Rectal smooth muscle tissue (tissue), 1 donor: ENCODE measurements at regions not wholly inside any gene's neighbourhood (a gene's known extent, or its start where the extent isn't known, plus 50 kb on each side); places are given as distances from the start of the nearest gene placed in this dataset.

ENCODE experiments used
- H3K27ac ChIP-seq: one replicate; pipeline ENCODE4 v1.7.0; 2013; ENCODE audit warnings: low read depth, low read length, inconsistent platforms
- H3K27me3 ChIP-seq: one replicate; pipeline ENCODE4 v1.7.0; 2013; ENCODE audit warnings: low read length; ENCODE audit not compliant: control insufficient read depth, insufficient read depth
- H3K36me3 ChIP-seq: one replicate; pipeline ENCODE4 v1.7.0; 2013; ENCODE audit warnings: low read length; ENCODE audit not compliant: control insufficient read depth, insufficient read depth
- H3K4me1 ChIP-seq: one replicate; pipeline ENCODE4 v1.7.0; 2013; ENCODE audit warnings: low read length; ENCODE audit not compliant: control insufficient read depth, insufficient read depth
- H3K4me3 ChIP-seq: one replicate; pipeline ENCODE4 v1.7.0; 2013; ENCODE audit warnings: low read length
- H3K9ac ChIP-seq: one replicate; pipeline ENCODE4 v1.7.0; 2013; ENCODE audit warnings: low read length

DNA sequence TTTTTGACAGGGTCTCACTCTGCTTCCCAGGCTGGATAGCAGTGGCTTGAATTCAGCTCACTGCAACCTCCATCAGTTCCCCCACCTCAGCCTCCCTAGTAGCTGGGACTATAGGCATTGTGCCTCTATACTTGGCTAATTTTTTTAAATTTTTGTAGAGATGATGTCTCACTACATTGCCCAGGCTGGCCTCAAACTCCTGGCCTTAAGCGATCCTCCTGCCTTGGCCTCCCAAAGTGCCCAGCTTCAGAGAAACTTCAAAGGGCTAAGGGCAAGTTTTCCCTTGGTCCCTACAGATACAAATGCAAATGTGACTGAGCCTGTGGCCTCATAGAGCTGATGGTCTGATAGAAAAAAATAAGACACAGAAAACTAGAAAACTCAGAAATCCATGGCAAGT lies 52.9 kb upstream of the PRRC2C start:
- no peak overlapping the region for H3K9ac ChIP-seq
- H3K27ac ChIP-seq, result no peak overlapping the region
- no peaks in the 10 kb centered on the region for H3K4me1 ChIP-seq
- H3K36me3 ChIP-seq, result no peaks in the 10 kb centered on the region
- no peak overlapping the region for H3K4me3 ChIP-seq
- H3K27me3 ChIP-seq, result no peaks in the 10 kb centered on the region

DNA sequence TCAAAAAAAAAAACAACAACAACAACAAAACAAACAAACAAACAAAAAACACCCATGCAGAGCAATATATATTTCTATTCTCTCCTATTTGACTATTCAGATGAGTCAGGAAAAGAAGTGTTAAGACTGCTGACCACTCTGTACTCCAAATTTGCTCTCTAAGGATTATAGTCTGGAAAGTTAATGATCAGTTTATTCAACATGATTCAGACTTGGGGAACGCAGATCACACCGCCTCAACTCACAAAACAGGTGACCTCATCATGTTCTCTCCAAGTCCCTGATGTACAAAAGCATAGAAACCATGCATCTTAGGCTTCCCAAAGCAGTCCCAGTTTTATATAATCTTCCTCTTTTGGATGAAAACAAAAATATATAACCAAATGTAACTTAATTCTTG lies 51.9 kb upstream of the PRRC2C start:
- Histone ChIP-seq H3K36me3 (no peaks in the 10 kb centered on the region), H3K27me3 (no peaks in the 10 kb centered on the region), H3K4me1 (no peaks in the 10 kb centered on the region), H3K27ac (no peak overlapping the region), H3K4me3 (no peak overlapping the region), H3K9ac (no peak overlapping the region)

DNA sequence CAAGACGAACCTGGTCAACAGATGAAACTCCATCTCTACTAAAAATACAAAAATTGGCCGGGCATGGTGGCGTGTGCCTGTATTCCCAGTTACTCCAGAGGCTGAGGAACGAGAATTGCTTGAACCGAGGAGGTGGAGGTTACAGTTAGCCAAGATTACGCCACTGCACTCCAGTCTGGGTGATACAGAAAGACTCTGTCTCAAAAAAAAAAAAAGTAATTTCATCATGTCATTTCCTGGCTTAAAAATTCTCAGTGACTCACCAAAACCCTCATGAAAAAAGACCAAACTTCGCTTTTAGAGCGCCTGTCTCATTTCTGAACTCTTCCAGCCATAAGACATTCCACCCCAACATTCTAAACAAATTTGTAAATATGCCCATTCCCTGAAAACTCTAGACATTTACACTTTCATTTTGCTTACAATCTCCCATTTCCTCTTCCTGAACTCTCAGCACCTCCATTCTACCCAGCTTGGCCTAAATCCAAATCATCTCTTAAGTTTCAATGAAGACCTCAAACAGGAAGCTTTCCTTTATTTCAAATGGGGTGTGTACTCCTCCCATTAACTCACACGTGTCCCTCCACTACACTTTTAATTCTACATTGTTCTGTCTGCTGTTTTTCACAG lies 50.5 kb upstream of the PRRC2C start:
- H3K4me3 ChIP-seq, result no peak overlapping the region
- peak overlapping the region; percentile 34 for H3K27ac ChIP-seq

More for the DNA sequence above, 50.5 kb upstream of the PRRC2C start:
- H3K9ac ChIP-seq, result no peak overlapping the region
- H3K27me3 ChIP-seq, result no peaks in the 10 kb centered on the region
- H3K36me3 ChIP-seq, result no peaks in the 10 kb centered on the region
- H3K4me1 ChIP-seq, result no peaks in the 10 kb centered on the region
